Bronchial epithelial cell (primary cell): ENCODE measurements at regions not wholly inside any gene's neighbourhood (a gene's known extent, or its start where the extent isn't known, plus 50 kb on each side); places are given as distances from the start of the nearest gene placed in this dataset.

Source experiments
- DNase-seq: peaks from one replicate; pipeline ENCODE4 v3.0.0-alpha.2; 2010; ENCODE audit warnings: low read depth
- FAIRE-seq: peaks from 2 replicates; lab custom pipeline; 2011; peaks lifted over from hg19 to GRCh38; lab: Jason Lieb, UNC
- H3K27me3 ChIP-seq: 2 replicates; pipeline ENCODE4 v1.5.1; 2011; ENCODE audit warnings: low read length; ENCODE audit not compliant: control insufficient read depth, insufficient read depth
- H3K36me3 ChIP-seq: 2 replicates; pipeline ENCODE4 v1.5.1; 2011; ENCODE audit warnings: low read length; ENCODE audit not compliant: control insufficient read depth, insufficient read depth
- H3K4me3 ChIP-seq: 2 replicates; pipeline ENCODE4 v1.5.1; 2011; ENCODE audit warnings: mild to moderate bottlenecking, low read depth, low read length, control low read depth
- TF ChIP-seq, protein P1 (sequence below): IDR thresholded peaks from 2 replicates; pipeline ENCODE4 v1.5.1; 2011; ENCODE audit warnings: mild to moderate bottlenecking, moderate library complexity, low read length, control low read depth, inconsistent platforms; ENCODE audit not compliant: insufficient read depth, severe bottlenecking

DNA sequence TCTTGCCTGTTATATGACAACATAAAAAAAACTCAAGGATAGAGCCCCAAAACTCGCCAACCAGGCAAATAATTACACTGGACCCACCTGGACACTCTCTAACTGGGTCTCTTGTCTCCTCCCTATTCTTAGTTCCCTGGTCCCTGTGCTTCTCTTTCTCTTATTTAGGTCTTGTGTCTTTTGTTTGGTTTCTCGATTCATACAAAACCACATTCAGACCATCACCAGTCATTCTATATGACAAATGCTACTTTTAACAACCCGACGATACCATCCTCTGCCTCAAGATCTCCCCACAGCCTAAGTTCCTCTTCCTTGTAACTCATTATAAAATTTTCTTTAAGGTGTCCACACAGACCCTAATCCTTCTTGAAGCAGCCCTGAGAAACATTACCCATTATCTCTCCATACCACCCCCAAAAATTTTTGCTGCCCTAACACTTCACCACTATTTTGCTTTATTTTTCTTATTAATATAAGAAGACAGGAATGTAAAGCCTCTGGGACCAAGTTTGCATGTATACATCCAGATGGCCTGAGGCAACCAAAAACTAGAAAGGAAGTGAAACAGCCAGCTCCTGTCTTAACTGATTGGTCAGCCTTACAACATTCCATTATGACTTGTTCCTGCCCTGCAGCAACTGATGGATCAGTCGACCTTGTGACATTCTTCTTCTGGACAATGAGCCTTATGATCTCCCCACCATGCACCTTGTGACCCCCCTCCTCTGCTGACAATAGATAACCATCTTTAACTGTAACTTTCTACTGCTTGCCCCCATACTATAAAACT is 638.2 kb downstream of the AMY1C start:
- TF ChIP-seq, protein P1, sequence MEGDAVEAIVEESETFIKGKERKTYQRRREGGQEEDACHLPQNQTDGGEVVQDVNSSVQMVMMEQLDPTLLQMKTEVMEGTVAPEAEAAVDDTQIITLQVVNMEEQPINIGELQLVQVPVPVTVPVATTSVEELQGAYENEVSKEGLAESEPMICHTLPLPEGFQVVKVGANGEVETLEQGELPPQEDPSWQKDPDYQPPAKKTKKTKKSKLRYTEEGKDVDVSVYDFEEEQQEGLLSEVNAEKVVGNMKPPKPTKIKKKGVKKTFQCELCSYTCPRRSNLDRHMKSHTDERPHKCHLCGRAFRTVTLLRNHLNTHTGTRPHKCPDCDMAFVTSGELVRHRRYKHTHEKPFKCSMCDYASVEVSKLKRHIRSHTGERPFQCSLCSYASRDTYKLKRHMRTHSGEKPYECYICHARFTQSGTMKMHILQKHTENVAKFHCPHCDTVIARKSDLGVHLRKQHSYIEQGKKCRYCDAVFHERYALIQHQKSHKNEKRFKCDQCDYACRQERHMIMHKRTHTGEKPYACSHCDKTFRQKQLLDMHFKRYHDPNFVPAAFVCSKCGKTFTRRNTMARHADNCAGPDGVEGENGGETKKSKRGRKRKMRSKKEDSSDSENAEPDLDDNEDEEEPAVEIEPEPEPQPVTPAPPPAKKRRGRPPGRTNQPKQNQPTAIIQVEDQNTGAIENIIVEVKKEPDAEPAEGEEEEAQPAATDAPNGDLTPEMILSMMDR = no peak
- FAIRE-seq (no peak), DNase-seq (no peak)
- Histone ChIP-seq H3K27me3 (no peaks in the 10 kb centered on the region), H3K4me3 (no peak overlapping the region), H3K36me3 (no peaks in the 10 kb centered on the region)

DNA sequence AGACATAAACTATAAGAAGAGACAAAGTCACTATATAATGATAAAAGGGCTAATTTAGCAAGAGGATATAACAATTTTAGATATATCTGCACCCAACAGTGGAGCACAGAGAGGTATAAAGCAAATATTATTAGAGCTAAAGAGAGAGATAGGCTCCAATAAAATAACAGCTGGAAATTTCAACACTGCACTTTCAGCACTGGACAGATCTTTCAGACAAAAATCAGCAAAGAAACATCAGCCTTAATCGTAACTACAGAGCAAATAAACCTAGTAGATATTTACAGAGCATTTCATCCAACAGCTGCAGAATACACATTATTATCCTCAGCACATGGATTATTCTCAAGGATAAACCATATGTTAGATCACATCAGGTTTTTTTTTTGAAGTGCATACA is 642.9 kb downstream of the AMY1C start:
- FAIRE-seq (no peak), DNase-seq (no peak)
- TF ChIP-seq, protein P1 = no peak
- no peaks in the 10 kb centered on the region for H3K36me3 ChIP-seq
- H3K27me3 ChIP-seq = no peaks in the 10 kb centered on the region
- H3K4me3 ChIP-seq = no peak overlapping the region

DNA sequence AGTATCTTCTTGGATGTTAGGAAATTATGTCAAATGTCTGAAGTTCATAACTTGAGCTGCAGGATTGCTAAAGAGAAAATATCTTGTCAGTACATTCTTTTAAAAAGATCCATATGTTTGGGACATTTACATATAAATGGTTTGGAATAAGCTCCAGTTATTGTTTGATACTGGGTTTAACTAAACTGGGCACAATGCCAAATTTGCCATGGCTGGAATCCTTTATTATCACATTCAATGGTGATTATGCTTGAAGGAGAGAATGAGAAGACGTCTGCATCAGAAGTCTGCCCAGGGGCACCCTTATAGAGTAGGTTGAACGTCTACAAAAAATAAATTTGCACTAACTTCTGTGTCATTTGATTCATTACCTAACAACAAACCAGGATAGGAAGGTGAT is 652.5 kb downstream of the AMY1C start:
- TF ChIP-seq, protein P1 = no peak
- no peaks in the 10 kb centered on the region for H3K27me3 ChIP-seq
- H3K4me3 ChIP-seq = no peak overlapping the region
- H3K36me3 ChIP-seq = no peaks in the 10 kb centered on the region
- DNase-seq = no peak
- no peak for FAIRE-seq

DNA sequence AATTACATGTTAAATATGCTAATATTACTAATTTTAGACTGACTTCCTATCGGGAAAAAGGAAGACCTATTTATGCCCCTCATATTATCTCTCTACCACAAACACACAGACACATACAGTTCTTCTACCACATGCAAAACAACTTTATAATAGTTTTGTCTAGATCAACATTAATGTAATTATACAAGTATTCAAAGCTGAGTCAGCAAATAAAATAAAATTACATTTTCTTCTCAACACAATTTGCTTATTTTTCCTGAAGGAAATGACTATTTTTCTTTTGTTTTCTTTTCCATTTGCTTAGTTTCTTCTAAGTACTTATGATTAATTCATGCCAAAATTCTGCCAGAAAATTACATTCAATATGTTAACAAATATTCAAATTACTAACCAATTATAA is 654.2 kb downstream of the AMY1C start:
- H3K27me3 ChIP-seq = no peaks in the 10 kb centered on the region
- TF ChIP-seq, protein P1 = no peak
- FAIRE-seq (no peak), DNase-seq (no peak)
- H3K4me3 ChIP-seq = no peak overlapping the region
- H3K36me3 ChIP-seq = no peaks in the 10 kb centered on the region

DNA sequence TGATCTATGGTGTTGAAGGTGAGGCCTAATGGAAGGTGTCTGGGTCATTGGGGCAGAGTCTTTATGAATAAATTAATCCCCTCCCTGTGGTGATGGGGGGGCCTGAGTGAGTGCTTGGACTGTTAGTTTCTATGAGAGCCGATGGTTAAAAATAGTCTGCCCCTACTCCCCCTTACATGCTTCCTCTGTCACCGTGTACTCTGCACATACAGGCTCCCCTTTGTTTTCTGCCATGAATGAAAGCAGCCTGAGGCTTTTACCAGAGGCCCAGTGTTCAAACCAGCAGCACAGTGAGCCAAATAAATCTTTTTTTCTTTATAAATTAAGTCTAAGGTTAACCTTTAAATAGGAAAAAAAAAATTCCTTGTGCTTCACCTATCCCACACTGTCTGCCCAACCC is 657.0 kb downstream of the AMY1C start:
- no peaks in the 10 kb centered on the region for H3K27me3 ChIP-seq
- H3K4me3 ChIP-seq = no peak overlapping the region
- FAIRE-seq = no peak
- H3K36me3 ChIP-seq = no peaks in the 10 kb centered on the region
- TF ChIP-seq, protein P1 = no peak
- DNase-seq = no peak

DNA sequence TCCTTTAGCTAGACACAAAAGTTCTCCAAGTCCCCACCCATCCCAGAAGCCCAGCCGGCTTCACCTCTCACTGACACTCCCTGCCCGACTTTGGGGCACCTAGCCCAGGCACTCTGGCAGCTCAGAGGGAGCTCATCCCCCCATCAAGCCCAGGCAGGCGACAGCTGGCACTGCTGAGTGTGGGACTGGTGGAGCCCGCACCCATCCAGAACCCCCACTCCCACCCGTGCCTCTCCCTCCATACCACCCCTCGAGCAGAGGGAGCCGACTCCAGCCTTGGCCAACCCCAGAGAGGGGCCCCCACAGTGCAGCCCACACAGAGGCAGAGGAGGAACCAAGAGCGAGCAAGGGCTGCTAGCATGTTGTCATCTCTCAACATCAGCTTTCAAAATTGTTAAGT is 658.6 kb downstream of the AMY1C start:
- Histone ChIP-seq H3K27me3 (no peaks in the 10 kb centered on the region), H3K4me3 (no peak overlapping the region), H3K36me3 (no peaks in the 10 kb centered on the region)
- DNase-seq (no peak), FAIRE-seq (no peak)
- TF ChIP-seq, protein P1 = no peak
